Esophagus muscularis mucosa (tissue), 3 donors: ENCODE measurements at regions not wholly inside any gene's neighbourhood (a gene's known extent, or its start where the extent isn't known, plus 50 kb on each side); places are given as distances from the start of the nearest gene placed in this dataset.

ENCODE experiments used
- POLR2A ChIP-seq: fragments of 450-650 bp; IDR thresholded peaks from one replicate; pipeline ENCODE4 v1.6.1; 2017; ENCODE audit warnings: antibody characterized with exemption, moderate library complexity, mild to moderate bottlenecking, low read depth
- TF ChIP-seq, protein P1 (sequence below), 3 experiments: fragments of 200-600 bp in 2 of 3; fragments of 450-650 bp in 1 of 3; sonication (generic) in 2 of 3; IDR thresholded peaks; one replicate each; pipeline ENCODE4 v1.5.1; 2017 to 2019; ENCODE audit warnings: antibody characterized with exemption in 3 of 3, mild to moderate bottlenecking in 2 of 3, moderate library complexity in 1 of 3

GRCh38 chr16:86693033-86693432, 114.7 kb downstream of the FOXL1 start:
- TF ChIP-seq, protein P1, sequence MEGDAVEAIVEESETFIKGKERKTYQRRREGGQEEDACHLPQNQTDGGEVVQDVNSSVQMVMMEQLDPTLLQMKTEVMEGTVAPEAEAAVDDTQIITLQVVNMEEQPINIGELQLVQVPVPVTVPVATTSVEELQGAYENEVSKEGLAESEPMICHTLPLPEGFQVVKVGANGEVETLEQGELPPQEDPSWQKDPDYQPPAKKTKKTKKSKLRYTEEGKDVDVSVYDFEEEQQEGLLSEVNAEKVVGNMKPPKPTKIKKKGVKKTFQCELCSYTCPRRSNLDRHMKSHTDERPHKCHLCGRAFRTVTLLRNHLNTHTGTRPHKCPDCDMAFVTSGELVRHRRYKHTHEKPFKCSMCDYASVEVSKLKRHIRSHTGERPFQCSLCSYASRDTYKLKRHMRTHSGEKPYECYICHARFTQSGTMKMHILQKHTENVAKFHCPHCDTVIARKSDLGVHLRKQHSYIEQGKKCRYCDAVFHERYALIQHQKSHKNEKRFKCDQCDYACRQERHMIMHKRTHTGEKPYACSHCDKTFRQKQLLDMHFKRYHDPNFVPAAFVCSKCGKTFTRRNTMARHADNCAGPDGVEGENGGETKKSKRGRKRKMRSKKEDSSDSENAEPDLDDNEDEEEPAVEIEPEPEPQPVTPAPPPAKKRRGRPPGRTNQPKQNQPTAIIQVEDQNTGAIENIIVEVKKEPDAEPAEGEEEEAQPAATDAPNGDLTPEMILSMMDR (IDR thresholded peaks at IDR 0.05): no peak
- TF ChIP-seq POLR2A: no peak
